H1 (cell line): ENCODE measurements at regions not wholly inside any gene's neighbourhood (a gene's known extent, or its start where the extent isn't known, plus 50 kb on each side); places are given as distances from the start of the nearest gene placed in this dataset.
"Not testable (repeated sequence)": the region's sequence is repeated elsewhere in the genome, so short reads cannot be mapped to it uniquely, and the experiment has no call there.

ENCODE experiments used
- CTCF ChIA-PET: fragments of 300-600 bp; sonication (Branson Sonifier 250); formaldehyde crosslinking; loops from one replicate; lab custom pipeline; 2021; ENCODE audit not compliant: partially characterized antibody; lab: Charles Lee
- POLR2A ChIA-PET: fragments of 300-600 bp; sonication (Branson Sonifier 250); formaldehyde crosslinking; loops from one replicate; lab custom pipeline; 2021; ENCODE audit warnings: inconsistent platforms; ENCODE audit not compliant: partially characterized antibody; lab: Charles Lee
- DNase-seq, 2 experiments: peaks; one replicate each; pipeline versions ENCODE4 v3.0.0 to v3.0.0-alpha.2; 2010 to 2022; ENCODE audit warnings: low spot score in 2 of 2, low read depth in 1 of 2, mixed read lengths in 1 of 2
- FAIRE-seq: peaks from 2 replicates; lab custom pipeline; 2011; peaks lifted over from hg19 to GRCh38; lab: Jason Lieb, UNC
- H2AFZ ChIP-seq: 2 replicates; pipeline ENCODE4 v1.8.1; 2012; ENCODE audit warnings: low read length, inconsistent platforms
- H2AK5ac ChIP-seq: 2 replicates; pipeline ENCODE4 v1.6.1; 2013; ENCODE audit warnings: low read depth, low read length
- H2BK120ac ChIP-seq: replicated peaks from 2 replicates; pipeline ENCODE3; 2013; ENCODE audit warnings: low read depth, low read length, inconsistent platforms
- H2BK12ac ChIP-seq: 2 replicates; pipeline ENCODE4 v1.6.1; 2013; ENCODE audit warnings: low read depth, low read length
- H2BK15ac ChIP-seq: 2 replicates; pipeline ENCODE4 v1.6.1; 2013; ENCODE audit warnings: low read length
- H2BK20ac ChIP-seq: 2 replicates; pipeline ENCODE4 v1.6.1; 2013; ENCODE audit warnings: low read length
- H2BK5ac ChIP-seq: 2 replicates; pipeline ENCODE4 v1.6.1; 2013; ENCODE audit warnings: low read depth, low read length
- H3K14ac ChIP-seq: 2 replicates; pipeline ENCODE4 v1.6.1; 2013; ENCODE audit warnings: inconsistent platforms; ENCODE audit not compliant: insufficient read length
- H3K18ac ChIP-seq: 2 replicates; pipeline ENCODE4 v1.6.1; 2013; ENCODE audit warnings: low read length; ENCODE audit errors: extremely low read depth
- H3K23ac ChIP-seq: 2 replicates; pipeline ENCODE4 v1.6.1; 2013; ENCODE audit warnings: inconsistent platforms; ENCODE audit not compliant: insufficient read length
- H3K23me2 ChIP-seq: 2 replicates; pipeline ENCODE4 v1.6.1; 2013; ENCODE audit warnings: low read depth, low read length
- H3K27ac ChIP-seq: 2 replicates; pipeline ENCODE4 v1.6.1; 2011; ENCODE audit warnings: low read depth, low read length, inconsistent platforms
- H3K27me3 ChIP-seq, 4 experiments: replicated peaks in 1 of 4; 1 replicate in 1 of 4; 2 replicates in 3 of 4; pipeline versions ENCODE4 v1.6.1 to v1.8.1; 2011 to 2013; ENCODE audit warnings: low read length in 3 of 4, mild to moderate bottlenecking in 3 of 4, inconsistent platforms in 2 of 4, mixed read lengths in 2 of 4, moderate library complexity in 1 of 4; ENCODE audit not compliant: control insufficient read depth in 3 of 4, insufficient read depth in 3 of 4; ENCODE audit errors: extremely low read depth in 1 of 4
- H3K36me3 ChIP-seq, 4 experiments: 2 replicates each; pipeline versions ENCODE4 v1.6.1 to v1.8.1; 2011 to 2013; ENCODE audit warnings: mild to moderate bottlenecking in 4 of 4, low read length in 3 of 4, moderate library complexity in 2 of 4, control low read depth in 1 of 4, inconsistent platforms in 1 of 4; ENCODE audit not compliant: insufficient read depth in 4 of 4, control insufficient read depth in 2 of 4
- H3K4ac ChIP-seq: replicated peaks from 2 replicates; pipeline ENCODE3; 2013; ENCODE audit warnings: low read length, low read depth, mixed read lengths, inconsistent platforms; ENCODE audit not compliant: insufficient read length
- H3K4me1 ChIP-seq, 4 experiments: replicated peaks in 1 of 4; 1 replicate in 1 of 4; 2 replicates in 3 of 4; pipeline versions ENCODE4 v1.6.1 to v1.8.1; 2011 to 2013; ENCODE audit warnings: low read length in 3 of 4, inconsistent platforms in 2 of 4, mixed read lengths in 1 of 4; ENCODE audit not compliant: insufficient read depth in 4 of 4, control insufficient read depth in 3 of 4
- H3K4me2 ChIP-seq, 2 experiments: 2 replicates each; pipeline versions ENCODE4 v1.6.1 to v1.8.1; 2011 to 2013; ENCODE audit warnings: low read depth in 2 of 2, low read length in 2 of 2, control low read depth in 1 of 2, inconsistent platforms in 1 of 2, mild to moderate bottlenecking in 1 of 2; ENCODE audit not compliant: insufficient read depth in 1 of 2
- H3K4me3 ChIP-seq, 4 experiments: fragments of 200-600, 300-600 bp in 1 of 4; sonication (generic), shearing (Covaris generic), sonication (Bioruptor Twin) in 1 of 4; 2 replicates each; pipeline versions ENCODE4 v1.5.1 to v1.8.1; 2011 to 2016; ENCODE audit warnings: low read length in 4 of 4, low read depth in 3 of 4, control low read depth in 2 of 4, inconsistent platforms in 2 of 4, mild to moderate bottlenecking in 2 of 4, mixed read lengths in 1 of 4, moderate library complexity in 1 of 4; ENCODE audit not compliant: insufficient read depth in 2 of 4; ENCODE audit errors: extremely low read depth in 1 of 4
- H3K56ac ChIP-seq: replicated peaks from 2 replicates; pipeline ENCODE3; 2013; ENCODE audit warnings: low read depth, mild to moderate bottlenecking, mixed read lengths, low read length, inconsistent platforms; ENCODE audit not compliant: insufficient read length
- H3K79me1 ChIP-seq: 2 replicates; pipeline ENCODE4 v1.6.1; 2013; ENCODE audit warnings: low read depth, low read length, control low read depth
- H3K79me2 ChIP-seq, 2 experiments: 2 replicates each; pipeline versions ENCODE4 v1.6.1 to v1.8.1; 2012 to 2013; ENCODE audit warnings: low read length in 2 of 2, mild to moderate bottlenecking in 2 of 2, inconsistent platforms in 1 of 2; ENCODE audit not compliant: insufficient read depth in 2 of 2, control insufficient read depth in 1 of 2
- H3K9ac ChIP-seq, 4 experiments: replicated peaks in 1 of 4; 1 replicate in 1 of 4; 2 replicates in 3 of 4; pipeline versions ENCODE4 v1.6.1 to v1.8.1; 2011 to 2013; ENCODE audit warnings: low read depth in 3 of 4, low read length in 3 of 4, control low read depth in 2 of 4, mild to moderate bottlenecking in 2 of 4, moderate library complexity in 2 of 4, inconsistent platforms in 1 of 4; ENCODE audit errors: extremely low read depth in 1 of 4
- H3K9me3 ChIP-seq, 2 experiments: 2 replicates each; pipeline versions ENCODE4 v1.6.1 to v1.8.1; 2012 to 2013; ENCODE audit warnings: mild to moderate bottlenecking in 2 of 2, moderate library complexity in 2 of 2, control low read depth in 1 of 2, inconsistent platforms in 1 of 2, low read depth in 1 of 2, low read length in 1 of 2, mixed read lengths in 1 of 2; ENCODE audit not compliant: insufficient read depth in 2 of 2
- H4K20me1 ChIP-seq, 2 experiments: replicated peaks in 1 of 2; 2 replicates each; pipeline versions ENCODE3 to v1.8.1; 2011 to 2013; ENCODE audit warnings: inconsistent platforms in 2 of 2, low read length in 2 of 2, mild to moderate bottlenecking in 1 of 2; ENCODE audit not compliant: insufficient read depth in 2 of 2, control insufficient read depth in 1 of 2
- H4K5ac ChIP-seq: 2 replicates; pipeline ENCODE4 v1.6.1; 2013; ENCODE audit warnings: low read length, low read depth, mixed read lengths, inconsistent platforms; ENCODE audit not compliant: insufficient read length
- H4K8ac ChIP-seq: 2 replicates; pipeline ENCODE4 v1.8.0; 2013; ENCODE audit warnings: mild to moderate bottlenecking, moderate library complexity, low read length, inconsistent platforms; ENCODE audit not compliant: insufficient read depth; ENCODE audit errors: extremely low read depth
- H4K91ac ChIP-seq: replicated peaks from 2 replicates; pipeline ENCODE3; 2013; ENCODE audit warnings: low read length, mixed read lengths, inconsistent platforms; ENCODE audit not compliant: insufficient read length
- WGBS, 2 experiments: shearing (Covaris generic) in 1 of 2; methylation state at CpG; one replicate each; pipeline versions ENCODE4 v1.1.6 to v1.1.7; 2013 to 2015; ENCODE audit warnings: low lambda C conversion rate in 2 of 2, mixed read lengths in 2 of 2, inconsistent platforms in 1 of 2, low coverage in 1 of 2, missing lambda C conversion rate in 1 of 2; ENCODE audit not compliant: insufficient replicate concordance in 2 of 2, insufficient coverage in 1 of 2, insufficient read length in 1 of 2; ENCODE audit errors: extremely low coverage in 1 of 2, missing lambda C conversion rate in 1 of 2; 5-methylcytosine and 5-hydroxymethylcytosine counted together

GRCh38 chr1:120623539-120623938, 100.2 kb upstream of the NBPF26 start:
- H4K20me1 ChIP-seq, H3K36me3 ChIP-seq, H3K27me3 ChIP-seq, CTCF ChIA-PET, H3K23me2 ChIP-seq, H3K56ac ChIP-seq, H4K5ac ChIP-seq, H3K4me1 ChIP-seq, H3K79me1 ChIP-seq, H2BK5ac ChIP-seq, DNase-seq, H2BK12ac ChIP-seq, H2BK15ac ChIP-seq, H3K9ac ChIP-seq, H4K91ac ChIP-seq, H3K14ac ChIP-seq, H3K4me2 ChIP-seq, H2BK20ac ChIP-seq, FAIRE-seq, H3K79me2 ChIP-seq, H3K9me3 ChIP-seq, H2BK120ac ChIP-seq, POLR2A ChIA-PET, H3K4me3 ChIP-seq, H3K27ac ChIP-seq, H4K8ac ChIP-seq, H3K23ac ChIP-seq, H3K4ac ChIP-seq, H3K18ac ChIP-seq, H2AFZ ChIP-seq, H2AK5ac ChIP-seq: not testable (repeated sequence)
- WGBS, 2 experiments = no CpG with 5 or more reads among the region's 4 CpGs

DNA sequence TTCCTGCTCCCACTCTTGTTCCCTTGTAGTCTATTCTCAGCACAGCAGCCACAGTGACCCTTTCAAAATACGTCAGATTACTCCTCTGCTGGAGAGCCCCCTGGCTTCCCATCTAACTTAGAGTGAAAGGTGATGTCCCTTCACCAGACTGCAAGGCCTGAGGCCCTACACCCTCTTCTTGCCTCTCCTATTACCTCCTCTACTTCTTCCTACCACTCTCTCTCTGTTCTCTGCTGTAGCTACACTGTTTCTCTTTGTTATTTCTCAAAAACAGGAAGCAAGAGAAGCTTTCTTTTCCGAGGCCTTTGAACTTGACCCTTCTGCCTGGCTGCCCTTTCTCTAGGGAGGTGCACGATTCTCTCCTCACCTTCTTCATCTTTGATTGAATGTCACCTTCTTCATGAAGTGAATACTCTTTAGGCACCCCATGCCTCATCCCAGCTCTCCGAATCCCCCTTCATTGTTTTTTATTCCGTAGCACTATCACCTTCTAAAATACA, 99.1 kb upstream of the NBPF26 start:
- H3K9me3 ChIP-seq, POLR2A ChIA-PET, H4K20me1 ChIP-seq, H3K18ac ChIP-seq, H3K4me1 ChIP-seq, H3K56ac ChIP-seq, H3K4ac ChIP-seq, H4K91ac ChIP-seq, H2BK120ac ChIP-seq, H3K79me2 ChIP-seq, H4K8ac ChIP-seq, H2BK20ac ChIP-seq, H3K4me2 ChIP-seq, H2AK5ac ChIP-seq, H3K23ac ChIP-seq, DNase-seq, H2BK5ac ChIP-seq, H3K9ac ChIP-seq, H3K23me2 ChIP-seq, H4K5ac ChIP-seq, H3K14ac ChIP-seq, FAIRE-seq, H3K27ac ChIP-seq, H3K4me3 ChIP-seq, H2BK12ac ChIP-seq, H3K27me3 ChIP-seq, CTCF ChIA-PET, H2AFZ ChIP-seq, H3K79me1 ChIP-seq, H3K36me3 ChIP-seq, H2BK15ac ChIP-seq: not testable (repeated sequence)
- WGBS, 2 experiments = 73% methylated on average over 4 of the region's 5 CpGs; no CpG with 5 or more reads in 1 of the 2 experiments
